Activated naive CD8-positive, alpha-beta T cell (primary cell): ENCODE measurements at regions not wholly inside any gene's neighbourhood (a gene's known extent, or its start where the extent isn't known, plus 50 kb on each side); places are given as distances from the start of the nearest gene placed in this dataset.

Experiments
- H3K27ac Mint-ChIP-seq: one replicate; pipeline ENCODE4 v1.8.0; 2021; ENCODE audit warnings: mixed read lengths
- H3K27me3 Mint-ChIP-seq: one replicate; pipeline ENCODE4 v1.8.0; 2021; ENCODE audit warnings: mixed read lengths
- H3K36me3 Mint-ChIP-seq: one replicate; pipeline ENCODE4 v1.8.0; 2021; ENCODE audit warnings: mixed read lengths
- H3K4me1 Mint-ChIP-seq: one replicate; pipeline ENCODE4 v1.8.0; 2021; ENCODE audit warnings: low read depth, mixed read lengths
- H3K4me3 Mint-ChIP-seq: one replicate; pipeline ENCODE4 v1.8.0; 2021; ENCODE audit warnings: mild to moderate bottlenecking, mixed read lengths
- H3K9me3 Mint-ChIP-seq: one replicate; pipeline ENCODE4 v1.8.0; 2021; ENCODE audit warnings: low read depth, mixed read lengths

GRCh38 chr1:87511449-87511848, 182.8 kb downstream of the LMO4 start:
- peaks cover 2% of the 10 kb centered on the region for H3K27me3 Mint-ChIP-seq
- peaks cover 8% of the 10 kb centered on the region for H3K4me1 Mint-ChIP-seq
- H3K36me3 Mint-ChIP-seq: no peaks in the 10 kb centered on the region
- no peak overlapping the region for H3K4me3 Mint-ChIP-seq
- H3K9me3 Mint-ChIP-seq: no peaks in the 10 kb centered on the region
- no peak overlapping the region for H3K27ac Mint-ChIP-seq

GRCh38 chr1:87512431-87512830, 183.8 kb downstream of the LMO4 start:
- Mint-ChIP-seq H3K27ac (no peak overlapping the region), H3K9me3 (no peaks in the 10 kb centered on the region), H3K4me1 (no peaks in the 10 kb centered on the region), H3K4me3 (no peak overlapping the region), H3K27me3 (no peaks in the 10 kb centered on the region), H3K36me3 (no peaks in the 10 kb centered on the region)

- Mint-ChIP-seq H3K36me3 (no peaks in the 10 kb centered on the region), H3K4me3 (no peak overlapping the region), H3K27me3 (no peaks in the 10 kb centered on the region), H3K27ac (no peak overlapping the region), H3K4me1 (no peaks in the 10 kb centered on the region), H3K9me3 (no peaks in the 10 kb centered on the region)
Measured at GRCh38 chr1:87513255-87513654, 184.6 kb downstream of the LMO4 start.

DNA sequence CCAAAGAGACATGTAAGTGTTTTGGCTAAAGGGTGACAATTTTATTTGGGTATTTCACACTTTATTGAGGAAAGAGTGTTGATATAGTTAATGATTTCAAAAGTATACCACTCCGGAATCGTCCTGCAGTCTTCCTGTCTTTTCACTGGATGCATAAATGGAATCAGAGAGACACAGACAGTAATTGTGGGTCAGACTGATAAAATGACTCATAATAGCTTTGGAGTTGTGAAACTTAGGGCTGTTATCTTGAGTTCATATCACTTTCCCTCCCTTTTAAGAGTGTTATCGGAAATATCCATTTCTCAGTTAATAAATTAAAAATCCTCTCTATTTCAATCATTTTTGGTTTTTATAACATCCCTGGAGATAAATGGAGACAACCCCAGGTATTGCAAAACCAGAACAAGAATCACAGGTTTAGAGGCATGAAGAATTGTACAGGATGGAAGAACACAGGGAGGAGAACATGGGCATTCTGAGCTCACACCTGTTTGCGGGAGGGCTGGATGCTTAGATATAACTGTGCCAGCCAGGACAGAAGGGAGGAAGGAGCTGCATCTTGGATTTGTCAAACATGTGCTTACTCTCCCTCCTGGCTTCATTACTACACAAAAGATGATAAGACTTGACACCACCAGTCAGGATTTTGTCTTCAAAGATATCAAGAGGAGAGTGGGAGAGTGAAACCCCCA, 185.4 kb downstream of the LMO4 start:
- Mint-ChIP-seq H3K27ac (no peak overlapping the region), H3K4me3 (no peak overlapping the region), H3K27me3 (no peaks in the 10 kb centered on the region), H3K4me1 (no peaks in the 10 kb centered on the region), H3K9me3 (no peaks in the 10 kb centered on the region), H3K36me3 (no peaks in the 10 kb centered on the region)

GRCh38 chr1:87515781-87516180, 187.1 kb downstream of the LMO4 start:
- Mint-ChIP-seq H3K36me3 (no peaks in the 10 kb centered on the region), H3K27me3 (no peaks in the 10 kb centered on the region), H3K4me3 (no peak overlapping the region), H3K27ac (no peak overlapping the region), H3K9me3 (no peaks in the 10 kb centered on the region), H3K4me1 (no peaks in the 10 kb centered on the region)

DNA sequence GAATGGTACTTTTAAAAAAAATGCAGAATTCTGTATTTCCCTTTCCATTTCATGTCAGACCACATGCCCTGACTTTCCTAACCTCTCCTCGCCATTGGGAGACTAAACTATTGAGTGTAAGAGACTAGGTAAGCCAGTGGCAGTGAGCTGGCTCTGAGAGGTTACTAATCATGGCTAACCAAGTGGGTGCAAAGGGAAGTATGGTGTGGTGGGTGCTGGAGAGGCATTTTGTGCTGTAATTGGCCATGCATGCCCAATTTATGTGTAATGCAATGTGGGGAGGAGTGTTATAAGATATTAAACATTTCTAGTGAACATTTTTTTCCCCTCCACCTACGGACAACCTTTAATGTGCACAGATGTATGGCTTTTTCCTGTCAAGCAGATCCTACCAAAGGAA, 190.1 kb downstream of the LMO4 start:
- Mint-ChIP-seq H3K9me3 (no peaks in the 10 kb centered on the region), H3K4me1 (no peaks in the 10 kb centered on the region), H3K4me3 (no peak overlapping the region), H3K27me3 (peaks cover 2% of the 10 kb centered on the region), H3K27ac (no peak overlapping the region), H3K36me3 (no peaks in the 10 kb centered on the region)

DNA sequence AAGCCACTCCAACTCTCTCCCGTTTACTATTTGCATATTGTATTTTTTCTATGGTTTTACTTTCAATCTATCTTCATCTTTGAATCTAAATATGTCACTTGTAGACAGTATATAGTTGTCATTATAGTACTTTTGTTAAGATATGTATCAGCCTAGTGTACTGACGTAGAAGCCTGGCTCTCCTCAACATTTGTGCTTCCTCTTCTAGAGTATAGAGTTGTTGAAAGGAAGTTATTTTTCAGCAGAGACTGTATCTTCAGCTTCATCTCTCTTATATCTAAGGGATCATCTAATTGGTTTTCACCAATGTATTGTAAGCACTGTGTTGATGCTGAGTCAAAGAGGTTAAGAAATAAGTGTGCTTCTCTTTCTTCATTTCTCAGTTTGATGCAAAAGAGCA, 192.8 kb downstream of the LMO4 start:
- Mint-ChIP-seq H3K4me1 (no peaks in the 10 kb centered on the region), H3K27ac (no peak overlapping the region), H3K4me3 (no peak overlapping the region), H3K27me3 (peaks cover 7% of the 10 kb centered on the region), H3K36me3 (no peaks in the 10 kb centered on the region), H3K9me3 (no peaks in the 10 kb centered on the region)

DNA sequence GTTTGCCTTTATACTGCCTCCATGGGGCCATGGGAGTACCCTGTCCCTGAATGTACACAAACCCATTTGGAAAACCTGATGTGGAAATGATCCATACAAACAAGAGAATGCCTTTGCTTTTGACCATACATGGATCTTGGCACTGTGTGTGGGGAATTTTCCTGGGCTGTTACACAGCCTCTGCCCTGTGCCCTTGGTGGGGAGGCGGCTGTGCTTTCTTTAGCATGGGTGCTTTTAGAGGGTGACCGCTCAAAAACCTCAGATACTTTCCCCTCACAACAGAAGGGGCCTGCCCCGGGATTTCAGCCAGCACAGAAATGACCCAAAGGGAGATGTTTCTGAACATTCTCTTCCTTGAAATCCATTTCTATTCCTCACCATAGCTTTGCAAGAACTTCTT, 194.8 kb downstream of the LMO4 start:
- H3K4me1 Mint-ChIP-seq: no peaks in the 10 kb centered on the region
- H3K27me3 Mint-ChIP-seq: peaks cover 9% of the 10 kb centered on the region
- no peak overlapping the region for H3K4me3 Mint-ChIP-seq
- no peaks in the 10 kb centered on the region for H3K9me3 Mint-ChIP-seq
- H3K36me3 Mint-ChIP-seq: no peaks in the 10 kb centered on the region
- no peak overlapping the region for H3K27ac Mint-ChIP-seq

- no peaks in the 10 kb centered on the region for H3K4me1 Mint-ChIP-seq
- H3K4me3 Mint-ChIP-seq: no peak overlapping the region
- H3K36me3 Mint-ChIP-seq: no peaks in the 10 kb centered on the region
- peaks cover 9% of the 10 kb centered on the region for H3K27me3 Mint-ChIP-seq
- H3K9me3 Mint-ChIP-seq: no peaks in the 10 kb centered on the region
- no peak overlapping the region for H3K27ac Mint-ChIP-seq
Measured at GRCh38 chr1:87524021-87524754, 195.5 kb downstream of the LMO4 start.

DNA sequence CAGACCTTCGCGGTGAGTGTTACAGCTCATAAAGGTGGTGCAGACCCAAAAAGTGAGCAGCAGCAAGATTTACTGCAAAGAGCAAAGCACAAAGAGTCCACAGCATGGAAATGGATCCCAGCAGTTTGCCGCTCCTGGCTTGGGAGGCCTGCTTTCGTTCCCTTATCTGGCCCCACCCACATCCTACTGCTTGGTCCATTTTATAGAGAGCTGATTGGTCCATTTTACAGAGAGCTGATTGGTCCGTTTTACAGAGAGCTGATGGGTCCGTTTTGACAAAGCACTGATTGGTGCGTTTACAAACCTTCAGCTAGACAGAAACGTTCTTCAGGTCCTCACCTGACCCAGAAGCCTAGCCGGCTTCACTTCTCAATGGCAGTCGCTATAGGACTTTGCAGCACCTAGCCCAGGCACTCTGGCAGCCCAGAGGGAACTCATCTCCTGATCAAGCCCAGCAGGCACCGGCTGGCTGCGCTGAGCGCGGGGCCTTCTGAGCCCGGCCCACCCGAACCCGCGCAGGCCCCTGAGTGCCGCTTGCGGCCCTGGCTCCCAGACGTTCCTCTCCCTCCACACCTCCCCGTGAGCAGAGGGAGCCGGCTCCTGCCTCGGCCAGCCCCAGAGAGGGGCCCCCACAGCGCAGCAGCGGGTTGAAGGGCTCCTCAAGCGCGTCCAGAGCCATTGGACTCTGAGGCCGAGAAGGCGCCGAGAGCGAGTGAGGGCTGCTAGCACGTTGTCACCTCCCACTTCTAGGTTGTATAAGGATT, 200.3 kb downstream of the LMO4 start:
- Mint-ChIP-seq H3K9me3 (no peaks in the 10 kb centered on the region), H3K36me3 (no peaks in the 10 kb centered on the region), H3K27ac (no peak overlapping the region), H3K4me3 (no peak overlapping the region), H3K4me1 (no peaks in the 10 kb centered on the region), H3K27me3 (peaks cover 7% of the 10 kb centered on the region)

- Mint-ChIP-seq H3K27me3 (peaks cover 3% of the 10 kb centered on the region), H3K4me1 (no peaks in the 10 kb centered on the region), H3K4me3 (no peak overlapping the region), H3K27ac (no peak overlapping the region), H3K36me3 (no peaks in the 10 kb centered on the region), H3K9me3 (no peaks in the 10 kb centered on the region)
Measured at GRCh38 chr1:87530042-87530807, 201.5 kb downstream of the LMO4 start.

GRCh38 chr1:87535551-87535950, 206.9 kb downstream of the LMO4 start:
- H3K27me3 Mint-ChIP-seq: peaks cover 4% of the 10 kb centered on the region
- no peak overlapping the region for H3K27ac Mint-ChIP-seq
- no peak overlapping the region for H3K4me3 Mint-ChIP-seq
- H3K4me1 Mint-ChIP-seq: no peaks in the 10 kb centered on the region
- no peaks in the 10 kb centered on the region for H3K36me3 Mint-ChIP-seq
- peaks cover under 1% of the 10 kb centered on the region for H3K9me3 Mint-ChIP-seq

DNA sequence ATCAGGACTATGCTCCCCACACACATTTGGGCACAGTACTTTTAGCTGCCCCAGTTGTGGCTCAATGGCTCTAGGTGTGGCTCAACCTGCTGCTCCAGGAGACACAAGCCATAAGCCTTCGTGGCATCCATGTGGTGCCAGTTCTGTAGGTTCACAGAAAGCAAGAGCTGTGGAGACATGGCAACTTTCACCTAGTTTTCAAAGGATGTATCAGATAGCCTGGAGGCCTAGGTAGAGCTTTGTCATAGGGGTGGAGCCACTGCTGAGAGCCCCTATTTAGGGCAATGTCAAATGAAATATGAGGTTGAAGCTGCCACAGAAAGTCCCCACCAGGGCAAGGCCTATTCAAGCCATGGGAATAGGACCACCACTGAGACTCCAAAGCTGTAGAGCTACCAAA, 210.5 kb downstream of the LMO4 start:
- Mint-ChIP-seq H3K4me1 (no peaks in the 10 kb centered on the region), H3K9me3 (peaks cover 25% of the 10 kb centered on the region), H3K36me3 (peaks cover 11% of the 10 kb centered on the region), H3K4me3 (no peak overlapping the region), H3K27ac (no peak overlapping the region), H3K27me3 (peaks cover 10% of the 10 kb centered on the region)

- H3K27me3 Mint-ChIP-seq: peaks cover 6% of the 10 kb centered on the region
- no peak overlapping the region for H3K27ac Mint-ChIP-seq
- H3K9me3 Mint-ChIP-seq: peaks cover 43% of the 10 kb centered on the region
- peaks cover 20% of the 10 kb centered on the region for H3K36me3 Mint-ChIP-seq
- no peak overlapping the region for H3K4me3 Mint-ChIP-seq
- H3K4me1 Mint-ChIP-seq: no peaks in the 10 kb centered on the region
Measured at GRCh38 chr1:87542697-87543096, 214.0 kb downstream of the LMO4 start.

DNA sequence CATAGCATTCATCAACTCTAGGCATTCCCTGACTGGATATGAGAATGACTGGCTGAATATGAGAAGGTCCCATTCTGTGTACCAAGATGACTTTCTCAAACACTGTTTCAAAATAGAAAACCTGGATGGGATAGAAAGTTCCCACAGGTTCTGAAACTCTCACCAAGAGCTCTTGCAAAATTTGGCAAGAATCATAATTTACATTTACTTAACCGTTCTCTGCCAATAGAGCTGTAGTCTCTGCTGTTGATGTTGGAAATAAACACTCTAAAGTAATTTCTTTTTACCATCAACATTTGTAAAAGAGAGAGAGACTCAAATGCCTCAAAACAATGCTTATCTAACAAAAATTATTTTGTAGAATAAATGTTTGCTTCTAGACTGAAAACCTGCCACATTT, 221.1 kb downstream of the LMO4 start:
- H3K9me3 Mint-ChIP-seq: peaks cover 13% of the 10 kb centered on the region
- H3K4me3 Mint-ChIP-seq: no peak overlapping the region
- H3K4me1 Mint-ChIP-seq: no peaks in the 10 kb centered on the region
- no peak overlapping the region for H3K27ac Mint-ChIP-seq
- H3K36me3 Mint-ChIP-seq: peaks cover 10% of the 10 kb centered on the region
- H3K27me3 Mint-ChIP-seq: no peaks in the 10 kb centered on the region
